ENCODE measurements at regions not wholly inside any gene's neighbourhood (a gene's known extent, or its start where the extent isn't known, plus 50 kb on each side); places are given as distances from the start of the nearest gene placed in this dataset.

DNA sequence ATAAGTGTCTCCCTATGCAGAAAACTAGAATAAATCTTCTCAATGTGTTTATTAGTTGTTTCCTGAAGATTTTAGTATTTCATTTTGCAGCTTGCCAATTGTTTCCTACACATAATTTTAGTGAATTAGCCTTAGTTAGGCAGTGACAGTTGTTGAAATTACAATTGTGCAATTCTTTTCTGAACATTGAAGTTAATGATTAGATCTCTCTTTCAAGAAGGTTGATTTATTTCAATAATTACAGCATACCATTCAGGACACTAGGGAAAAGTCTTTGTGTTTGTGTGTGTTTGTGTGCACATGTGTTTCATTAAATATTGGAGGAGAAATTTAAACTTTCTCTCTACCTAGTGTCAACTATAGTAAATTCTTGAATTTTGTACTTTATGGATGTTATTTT is 199.6 kb upstream of the MPDZ start:
- TF ChIP-seq, protein P1, sequence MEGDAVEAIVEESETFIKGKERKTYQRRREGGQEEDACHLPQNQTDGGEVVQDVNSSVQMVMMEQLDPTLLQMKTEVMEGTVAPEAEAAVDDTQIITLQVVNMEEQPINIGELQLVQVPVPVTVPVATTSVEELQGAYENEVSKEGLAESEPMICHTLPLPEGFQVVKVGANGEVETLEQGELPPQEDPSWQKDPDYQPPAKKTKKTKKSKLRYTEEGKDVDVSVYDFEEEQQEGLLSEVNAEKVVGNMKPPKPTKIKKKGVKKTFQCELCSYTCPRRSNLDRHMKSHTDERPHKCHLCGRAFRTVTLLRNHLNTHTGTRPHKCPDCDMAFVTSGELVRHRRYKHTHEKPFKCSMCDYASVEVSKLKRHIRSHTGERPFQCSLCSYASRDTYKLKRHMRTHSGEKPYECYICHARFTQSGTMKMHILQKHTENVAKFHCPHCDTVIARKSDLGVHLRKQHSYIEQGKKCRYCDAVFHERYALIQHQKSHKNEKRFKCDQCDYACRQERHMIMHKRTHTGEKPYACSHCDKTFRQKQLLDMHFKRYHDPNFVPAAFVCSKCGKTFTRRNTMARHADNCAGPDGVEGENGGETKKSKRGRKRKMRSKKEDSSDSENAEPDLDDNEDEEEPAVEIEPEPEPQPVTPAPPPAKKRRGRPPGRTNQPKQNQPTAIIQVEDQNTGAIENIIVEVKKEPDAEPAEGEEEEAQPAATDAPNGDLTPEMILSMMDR (IDR thresholded peaks at IDR 0.05; ENCODE audit: low read length) = no peak
- TF ChIP-seq EZH2 (optimal IDR thresholded peaks at IDR 0.05; ENCODE audit: low read depth, low read length) = no peak
- no peak for TF ChIP-seq EZH2phosphoT487 (IDR thresholded peaks at IDR 0.05; ENCODE audit: low read length)
